GM23338 (cell line): ENCODE measurements at regions not wholly inside any gene's neighbourhood (a gene's known extent, or its start where the extent isn't known, plus 50 kb on each side); places are given as distances from the start of the nearest gene placed in this dataset.

Experiments used
- ATAC-seq: fragments of 200-7000 bp; cut with Tn5 transposase; 3 replicates; pipeline ENCODE4 v1.9.1; 2020
- DNase-seq: peaks from one replicate; pipeline ENCODE4 v3.0.0-alpha.2; 2015; ENCODE audit warnings: low spot score
- H2AFZ ChIP-seq: fragments of 200-600 bp; sonication (generic); 2 replicates; pipeline ENCODE4 v1.8.0; 2016; ENCODE audit warnings: antibody characterized with exemption, mild to moderate bottlenecking, moderate library complexity
- H3F3A ChIP-seq: fragments of 200-600 bp; sonication (generic); replicated peaks from 2 replicates; pipeline ENCODE4 v1.8.0; 2017; ENCODE audit warnings: antibody characterized with exemption, mixed run types, low read depth
- H3K27ac ChIP-seq: fragments of 200-600 bp; sonication (generic); 2 replicates; pipeline ENCODE4 v1.6.1; 2016; ENCODE audit warnings: low read depth
- H3K27me3 ChIP-seq: fragments of 200-600 bp; sonication (generic); 2 replicates; pipeline ENCODE4 v1.8.0; 2016; ENCODE audit warnings: mild to moderate bottlenecking, mixed run types, moderate library complexity; ENCODE audit not compliant: insufficient read depth
- H3K36me3 ChIP-seq: fragments of 200-600 bp; sonication (generic); 2 replicates; pipeline ENCODE4 v1.8.0; 2016; ENCODE audit warnings: mild to moderate bottlenecking; ENCODE audit not compliant: insufficient read depth
- H3K4me1 ChIP-seq: fragments of 200-600 bp; sonication (generic); 2 replicates; pipeline ENCODE4 v1.8.0; 2016; ENCODE audit warnings: mild to moderate bottlenecking, moderate library complexity; ENCODE audit not compliant: insufficient read depth
- H3K4me2 ChIP-seq: fragments of 200-600 bp; sonication (generic); 2 replicates; pipeline ENCODE4 v1.7.1; 2017; ENCODE audit warnings: mixed run types
- H3K4me3 ChIP-seq: fragments of 200-600 bp; sonication (generic); 2 replicates; pipeline ENCODE4 v1.6.1; 2016; ENCODE audit warnings: mixed run types
- H3K79me2 ChIP-seq: fragments of 200-600 bp; sonication (generic); replicated peaks from 2 replicates; pipeline ENCODE4 v1.8.0; 2017; ENCODE audit warnings: mild to moderate bottlenecking; ENCODE audit not compliant: insufficient read depth
- H3K9me2 ChIP-seq: fragments of 200-600 bp; sonication (generic); 2 replicates; pipeline ENCODE4 v1.8.0; 2017; ENCODE audit not compliant: insufficient read depth
- H4K20me1 ChIP-seq: fragments of 200-600 bp; sonication (generic); replicated peaks from 2 replicates; pipeline ENCODE4 v1.8.0; 2017; ENCODE audit warnings: mild to moderate bottlenecking; ENCODE audit not compliant: insufficient read depth
- H3K27ac Mint-ChIP-seq: 2 replicates; pipeline ENCODE4 v1.8.0; 2020; ENCODE audit warnings: inconsistent platforms, mild to moderate bottlenecking, moderate library complexity, mixed read lengths
- H3K27me3 Mint-ChIP-seq: 3 replicates; pipeline ENCODE4 v1.8.0; 2022; ENCODE audit warnings: low read depth, mild to moderate bottlenecking, moderate library complexity, mixed read lengths, inconsistent platforms; ENCODE audit not compliant: insufficient read depth, poor library complexity
- H3K36me3 Mint-ChIP-seq: 3 replicates; pipeline ENCODE4 v1.8.0; 2021; ENCODE audit warnings: low read depth, mild to moderate bottlenecking, inconsistent platforms, moderate library complexity, mixed read lengths
- H3K4me1 Mint-ChIP-seq: 3 replicates; pipeline ENCODE4 v1.8.0; 2020; ENCODE audit warnings: mild to moderate bottlenecking, inconsistent platforms, mixed read lengths
- H3K4me3 Mint-ChIP-seq: 3 replicates; pipeline ENCODE4 v1.8.0; 2021; ENCODE audit warnings: moderate library complexity, mild to moderate bottlenecking, inconsistent platforms, mixed read lengths
- H3K9me3 Mint-ChIP-seq: 3 replicates; pipeline ENCODE4 v1.8.0; 2020; ENCODE audit warnings: moderate library complexity, mild to moderate bottlenecking, inconsistent platforms, mixed read lengths
- CREB1 ChIP-seq: fragments of 250-450 bp; sonication (Bioruptor Pico); IDR thresholded peaks from 2 replicates; pipeline ENCODE4 v1.5.0; 2020; ENCODE audit warnings: low read depth, mild to moderate bottlenecking, moderate library complexity
- CTCF ChIP-seq, 2 experiments: fragments of 200-600 bp in 1 of 2; sonication (generic) in 1 of 2; conservative IDR thresholded peaks; 2 replicates each; pipeline versions ENCODE4 v1.5.1 to v1.6.1; 2016 to 2017; ENCODE audit warnings: antibody characterized with exemption in 2 of 2, low read depth in 2 of 2, mild to moderate bottlenecking in 2 of 2, moderate library complexity in 1 of 2
- EZH2 ChIP-seq: fragments of 200-600 bp; sonication (generic); IDR thresholded peaks from one replicate; pipeline ENCODE4 v1.8.0; 2017; ENCODE audit warnings: antibody characterized with exemption, mild to moderate bottlenecking, low read depth; ENCODE audit not compliant: unreplicated experiment
- EZH2phosphoT487 ChIP-seq: fragments of 200-600 bp; sonication (generic); IDR thresholded peaks from one replicate; pipeline ENCODE4 v1.8.1; 2018; ENCODE audit warnings: antibody characterized with exemption; ENCODE audit not compliant: unreplicated experiment
- JUNB ChIP-seq: IDR thresholded peaks from one replicate; pipeline ENCODE4 v1.6.1; 2016; ENCODE audit warnings: antibody characterized with exemption; ENCODE audit not compliant: unreplicated experiment
- NANOG ChIP-seq: IDR thresholded peaks from 2 replicates; pipeline ENCODE4 v1.6.1; 2016; ENCODE audit warnings: antibody characterized with exemption, borderline replicate concordance
- POLR2AphosphoS5 ChIP-seq: IDR thresholded peaks from 2 replicates; pipeline ENCODE4 v1.6.1; 2016; ENCODE audit warnings: antibody characterized with exemption, low read depth
- REST ChIP-seq: IDR thresholded peaks from one replicate; pipeline ENCODE4 v1.6.1; 2018; ENCODE audit warnings: antibody characterized with exemption; ENCODE audit not compliant: unreplicated experiment
- STAT1 ChIP-seq: IDR thresholded peaks from one replicate; pipeline ENCODE4 v1.6.1; 2016; ENCODE audit warnings: antibody characterized with exemption; ENCODE audit not compliant: unreplicated experiment
- ZNF114 ChIP-seq: fragments of 250-450 bp; sonication (Bioruptor Pico); IDR thresholded peaks from 2 replicates; pipeline ENCODE4 v1.5.0; 2020; ENCODE audit warnings: mild to moderate bottlenecking, moderate library complexity
- ZNF331 ChIP-seq: fragments of 250-450 bp; sonication (Bioruptor Pico); IDR thresholded peaks from 2 replicates; pipeline ENCODE4 v1.5.0; 2020; ENCODE audit warnings: low read depth, mild to moderate bottlenecking, moderate library complexity
- ZNF462 ChIP-seq: fragments of 250-450 bp; sonication (Bioruptor Pico); IDR thresholded peaks from 2 replicates; pipeline ENCODE4 v1.5.0; 2020; ENCODE audit warnings: mild to moderate bottlenecking, moderate library complexity

GRCh38 chr6:166864333-166864732 lies 92.0 kb downstream of the RNASET2 start:
- Mint-ChIP-seq H3K9me3 (peaks cover 5% of the 10 kb centered on the region; the same call in 2 of the 3 replicates), H3K36me3 (peaks cover 9% of the 10 kb centered on the region), H3K27ac (no peak overlapping the region), H3K27me3 (peaks cover 12% of the 10 kb centered on the region), H3K4me1 (peaks cover 8% of the 10 kb centered on the region; the same call in 2 of the 3 replicates), H3K4me3 (no peak overlapping the region)
- Histone ChIP-seq H2AFZ (no peak overlapping the region), H3K4me3 (no peak overlapping the region), H3K27me3 (peaks cover 8% of the 10 kb centered on the region; the same call in 1 of the 2 replicates), H3K9me2 (0 out of 2 replicates have a peak, but pooled peaks cover 3% of the 10 kb centered on the region), H3K27ac (no peak overlapping the region), H3F3A (no peaks in the 10 kb centered on the region), H3K36me3 (no peaks in the 10 kb centered on the region; the same call in 1 of the 2 replicates), H3K4me2 (no peak overlapping the region), H4K20me1 (no peaks in the 10 kb centered on the region; the same call in 1 of the 2 replicates), H3K79me2 (0 out of 2 replicates have a peak, but pooled peaks cover 12% of the 10 kb centered on the region), H3K4me1 (peaks cover 19% of the 10 kb centered on the region)
- ATAC-seq (no peak), DNase-seq (no peak)
- no peak for TF ChIP-seq POLR2AphosphoS5
- no peak for TF ChIP-seq ZNF114 (CRISPR knock-in tag)
- no peak for TF ChIP-seq JUNB
- no peak for TF ChIP-seq ZNF462 (CRISPR knock-in tag)
- no peak for TF ChIP-seq EZH2
- no peak for TF ChIP-seq STAT1
- TF ChIP-seq EZH2phosphoT487 = no peak
- no peak for TF ChIP-seq CTCF (conservative IDR thresholded peaks at IDR 0.05; ENCODE audit: low read depth in 2 of 2)
- TF ChIP-seq CREB1 (CRISPR knock-in tag) = no peak
- no peak for TF ChIP-seq ZNF331 (CRISPR knock-in tag)
- no peak for TF ChIP-seq REST
- TF ChIP-seq NANOG = no peak
